D721Med (cell line): ENCODE measurements at regions not wholly inside any gene's neighbourhood (a gene's known extent, or its start where the extent isn't known, plus 50 kb on each side); places are given as distances from the start of the nearest gene placed in this dataset.
"Not testable (repeated sequence)": the region's sequence is repeated elsewhere in the genome, so short reads cannot be mapped to it uniquely, and the experiment has no call there.

Source experiments
- DNase-seq: peaks from one replicate; pipeline ENCODE4 v3.0.0; 2011; ENCODE audit warnings: low spot score; ENCODE audit not compliant: insufficient read length
- FAIRE-seq: peaks from 2 replicates; lab custom pipeline; 2011; peaks lifted over from hg19 to GRCh38; lab: Jason Lieb, UNC
- CTCF ChIP-seq: IDR thresholded peaks from 2 replicates; pipeline ENCODE4 v1.5.1; 2012; ENCODE audit warnings: mild to moderate bottlenecking, control low read depth; ENCODE audit not compliant: insufficient read depth; ENCODE audit errors: missing control alignments

DNA sequence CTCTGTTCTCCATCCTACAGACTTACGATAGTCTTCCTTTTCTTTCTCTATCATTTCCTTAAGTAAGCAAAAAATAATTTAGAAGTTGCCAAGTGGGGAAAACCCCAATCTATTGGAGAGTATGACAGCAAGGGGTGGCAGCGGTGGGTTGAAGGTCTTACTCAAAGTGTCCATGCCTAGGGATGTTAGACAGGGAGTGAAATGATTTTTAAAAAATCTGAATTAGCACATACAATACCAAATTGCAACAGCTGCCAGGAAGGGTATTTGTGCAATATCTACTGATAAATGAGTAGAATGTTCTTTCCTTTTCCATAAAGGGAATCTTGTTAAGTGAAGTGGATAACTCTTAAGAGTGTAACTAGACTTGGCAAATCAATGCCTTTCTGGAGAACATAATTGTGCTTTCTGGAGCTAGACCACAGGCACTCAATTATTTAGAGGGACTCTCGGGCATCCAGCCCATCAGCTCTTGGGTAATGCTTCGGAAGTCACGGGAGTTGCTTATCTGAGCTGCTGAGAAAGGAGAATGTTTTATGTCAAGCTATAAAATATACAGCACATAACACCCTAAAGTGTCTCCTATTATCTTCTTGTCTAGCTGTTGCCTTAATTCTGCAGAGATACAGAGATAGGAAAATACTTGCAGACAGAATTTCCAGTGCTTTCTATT, 151.5 kb downstream of the KCNJ2 start:
- FAIRE-seq: no peak
- TF ChIP-seq CTCF: no peak
- no peak for DNase-seq

GRCh38 chr17:70321352-70321751, 152.0 kb downstream of the KCNJ2 start:
- no peak for FAIRE-seq
- no peak for DNase-seq

DNA sequence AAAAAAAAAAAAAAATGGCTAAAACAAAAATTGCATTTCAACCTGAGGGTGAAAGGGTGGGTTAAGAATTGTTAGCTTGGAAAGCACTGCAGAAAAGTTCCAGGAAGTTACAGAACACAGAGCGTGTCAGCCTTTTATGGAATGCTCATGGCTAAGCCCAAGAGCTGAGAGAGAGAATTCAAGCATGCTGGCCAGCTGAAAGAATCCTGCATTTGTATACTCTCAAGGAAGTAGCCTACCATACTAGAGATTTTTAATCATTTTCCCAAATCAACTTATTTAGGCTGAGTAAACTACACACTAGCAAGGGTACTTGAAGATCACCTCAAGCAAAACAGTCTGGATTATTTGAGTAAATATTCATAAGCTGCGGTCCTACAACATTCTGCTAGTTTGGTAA, 153.9 kb downstream of the KCNJ2 start:
- FAIRE-seq (no peak), DNase-seq (no peak)
- TF ChIP-seq CTCF: no peak

More at GRCh38 chr17:70321352-70321751, 152.0 kb downstream of the KCNJ2 start:
- no peak for TF ChIP-seq CTCF

DNA sequence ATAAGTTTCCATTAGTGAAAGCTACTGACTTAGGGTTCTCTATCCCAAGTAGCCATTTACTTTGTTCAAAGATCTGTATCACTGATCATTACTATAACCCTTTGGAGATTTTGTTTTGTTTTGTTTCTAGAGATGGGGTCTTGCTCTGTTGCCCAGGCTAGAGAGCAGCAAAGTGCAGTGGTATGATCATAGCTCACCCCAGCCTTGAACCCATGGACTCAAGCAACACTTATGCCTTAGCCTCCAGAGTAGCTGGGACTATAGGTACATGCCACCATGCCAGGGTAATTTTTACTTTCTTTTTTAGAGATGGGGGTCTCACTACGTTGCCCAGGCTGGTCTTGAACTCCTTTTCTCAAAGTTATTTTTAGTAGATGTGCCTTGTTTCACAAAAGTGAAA, 154.7 kb downstream of the KCNJ2 start:
- DNase-seq: no peak
- TF ChIP-seq CTCF: no peak
- no peak for FAIRE-seq

DNA sequence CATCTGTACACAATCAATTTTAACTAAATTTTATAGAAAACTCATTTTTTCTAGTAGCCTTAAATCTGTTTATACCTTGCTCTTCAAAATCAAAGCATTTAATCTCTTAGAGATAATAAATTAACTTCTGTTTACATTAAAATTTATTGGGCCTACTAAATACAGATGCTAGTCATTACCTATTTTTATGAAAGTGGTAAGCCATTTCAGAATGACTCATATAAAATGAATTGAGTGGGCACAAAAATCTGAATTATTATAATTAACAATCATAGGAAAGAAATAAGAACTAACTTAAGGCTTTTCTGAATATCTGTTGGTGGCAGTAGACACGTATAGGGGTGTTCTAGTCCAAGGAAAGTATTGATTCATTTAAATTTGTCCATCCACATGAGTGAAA, 157.9 kb downstream of the KCNJ2 start:
- DNase-seq: no peak
- TF ChIP-seq CTCF: no peak
- no peak for FAIRE-seq

DNA sequence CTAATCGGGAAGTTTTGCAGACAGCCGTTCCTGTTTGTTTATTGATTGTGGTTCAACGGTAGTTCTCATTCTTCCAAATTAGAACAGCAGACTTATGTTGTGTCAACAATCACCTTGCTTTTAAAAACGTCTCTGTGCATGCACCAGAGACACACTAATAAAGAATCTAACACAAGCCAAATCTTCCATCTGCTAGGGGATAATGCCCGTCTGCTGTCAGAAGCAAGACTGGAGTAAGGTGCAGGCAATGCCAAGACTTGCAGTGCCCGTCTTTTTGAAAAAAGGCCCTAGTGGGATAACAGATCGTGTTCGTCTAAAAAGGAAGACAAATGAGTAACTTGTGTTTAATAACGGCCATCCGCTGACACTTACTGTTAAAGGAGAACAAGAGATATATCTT, 158.4 kb downstream of the KCNJ2 start:
- no peak for TF ChIP-seq CTCF
- peak; percentile 84 for FAIRE-seq
- DNase-seq: no peak

DNA sequence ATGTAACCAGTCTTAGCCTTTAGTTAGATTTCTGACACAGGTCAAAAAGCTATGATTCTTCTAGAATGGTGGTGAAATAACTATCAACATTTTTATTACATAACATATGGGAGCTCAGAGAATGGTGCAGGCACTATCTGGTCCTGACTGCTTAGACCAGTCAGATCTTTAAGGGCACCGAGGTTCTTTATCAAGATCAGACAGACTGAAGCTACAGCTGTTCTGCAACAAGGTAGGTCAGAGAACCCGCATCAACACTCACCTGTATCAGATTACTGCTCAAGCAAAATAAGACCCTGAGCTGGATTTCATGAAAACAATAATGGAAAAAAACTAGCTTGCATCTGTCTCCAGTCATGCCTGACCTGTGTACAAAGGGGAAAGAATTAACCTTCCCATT, 160.4 kb downstream of the KCNJ2 start:
- TF ChIP-seq CTCF: no peak
- no peak for FAIRE-seq
- no peak for DNase-seq

DNA sequence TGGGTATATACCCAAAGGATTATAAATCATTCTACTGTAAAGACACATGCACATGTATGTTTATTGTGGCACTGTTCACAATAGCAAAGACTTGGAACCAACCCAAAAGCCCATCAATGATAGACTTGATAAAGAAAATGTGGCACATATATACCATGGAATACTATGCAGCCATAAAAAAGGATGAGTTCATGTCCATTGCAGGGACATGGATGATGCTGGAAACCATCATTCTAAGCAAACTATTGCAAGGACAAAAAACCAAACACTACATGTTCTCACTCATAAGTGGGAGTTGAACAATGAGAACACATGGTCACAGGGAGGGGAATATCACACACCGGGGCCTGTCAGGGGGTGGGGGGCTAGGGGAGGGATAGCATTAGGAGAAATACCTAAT, 161.7 kb downstream of the KCNJ2 start:
- DNase-seq, FAIRE-seq: not testable (repeated sequence)
